PC-9 (cell line): ENCODE measurements at regions not wholly inside any gene's neighbourhood (a gene's known extent, or its start where the extent isn't known, plus 50 kb on each side); places are given as distances from the start of the nearest gene placed in this dataset.

Experiments
- BruUV-seq: library from RNA; stranded (reverse); fragments of 400-500 nt; replicated peaks from 2 replicates; lab custom pipeline; 2021; lab: Mats Ljungman, UMichigan
- CTCF ChIA-PET: fragments of 300-600 bp; sonication (Branson Sonifier 250); formaldehyde crosslinking; loops from one replicate; lab custom pipeline; 2022; ENCODE audit warnings: antibody characterized with exemption; lab: Charles Lee
- POLR2A ChIA-PET: fragments of 300-600 bp; sonication (Branson Sonifier 250); formaldehyde crosslinking; loops from one replicate; lab custom pipeline; 2022; ENCODE audit warnings: antibody characterized with exemption; ENCODE audit not compliant: unreplicated experiment; lab: Charles Lee
- DNase-seq, 2 experiments: peaks; one replicate each; pipeline versions ENCODE4 v3.0.0 to v3.0.0-alpha.2; 2015 to 2022; ENCODE audit warnings: mixed read lengths in 1 of 2
- H2AFZ ChIP-seq: fragments of 200-600 bp; sonication (generic); 2 replicates; pipeline ENCODE4 v1.8.1; 2017; ENCODE audit warnings: antibody characterized with exemption
- H3F3A ChIP-seq: fragments of 200-600 bp; sonication (generic); 2 replicates; pipeline ENCODE4 v1.8.1; 2017; ENCODE audit warnings: antibody characterized with exemption, mild to moderate bottlenecking, low read depth; ENCODE audit not compliant: insufficient read depth
- H3K27ac ChIP-seq: fragments of 200-600 bp; sonication (generic); 2 replicates; pipeline ENCODE4 v1.6.1; 2016; ENCODE audit warnings: mixed run types
- H3K27me3 ChIP-seq: fragments of 200-600 bp; sonication (generic); 2 replicates; pipeline ENCODE4 v1.6.1; 2016; ENCODE audit warnings: low read depth, mixed run types; ENCODE audit not compliant: insufficient read depth
- H3K36me3 ChIP-seq: fragments of 200-600 bp; sonication (generic); 2 replicates; pipeline ENCODE4 v1.6.1; 2016; ENCODE audit warnings: low read depth, mixed run types
- H3K4me1 ChIP-seq: fragments of 200-600 bp; sonication (generic); replicated peaks from 2 replicates; pipeline ENCODE4 v1.6.1; 2016; ENCODE audit warnings: mixed run types; ENCODE audit not compliant: insufficient read depth
- H3K4me2 ChIP-seq: fragments of 200-600 bp; sonication (generic); 2 replicates; pipeline ENCODE4 v1.6.1; 2017; ENCODE audit warnings: mixed run types
- H3K4me3 ChIP-seq: fragments of 200-600 bp; sonication (generic); 2 replicates; pipeline ENCODE4 v1.6.1; 2016; ENCODE audit warnings: mixed run types
- H3K79me2 ChIP-seq: fragments of 200-600 bp; sonication (generic); 2 replicates; pipeline ENCODE4 v1.6.1; 2017; ENCODE audit warnings: low read depth, mixed run types
- H3K9me2 ChIP-seq: fragments of 200-600 bp; sonication (generic); 2 replicates; pipeline ENCODE4 v1.8.1; 2017; ENCODE audit warnings: mild to moderate bottlenecking; ENCODE audit not compliant: insufficient read depth
- H3K9me3 ChIP-seq: fragments of 200-600 bp; sonication (generic); 2 replicates; pipeline ENCODE4 v1.8.1; 2016; ENCODE audit warnings: low read depth; ENCODE audit not compliant: insufficient read depth
- H4K20me1 ChIP-seq: fragments of 200-600 bp; sonication (generic); 2 replicates; pipeline ENCODE4 v1.8.1; 2017; ENCODE audit not compliant: insufficient read depth
- CTCF ChIP-seq: fragments of 200-600 bp; sonication (generic); conservative IDR thresholded peaks from 2 replicates; pipeline ENCODE4 v1.6.1; 2017; ENCODE audit warnings: mixed run types, antibody characterized with exemption, mild to moderate bottlenecking, moderate library complexity
- EZH2 ChIP-seq: fragments of 200-600 bp; sonication (generic); IDR thresholded peaks from 2 replicates; pipeline ENCODE4 v1.8.0; 2017; ENCODE audit warnings: antibody characterized with exemption, low read depth
- intact Hi-C: fragments of 100-400 bp; cut with micrococcal nuclease; formaldehyde crosslinking; loops from one replicate; pipeline ENCODE4 v1.10.0; 2022; ENCODE audit not compliant: unreplicated experiment

DNA sequence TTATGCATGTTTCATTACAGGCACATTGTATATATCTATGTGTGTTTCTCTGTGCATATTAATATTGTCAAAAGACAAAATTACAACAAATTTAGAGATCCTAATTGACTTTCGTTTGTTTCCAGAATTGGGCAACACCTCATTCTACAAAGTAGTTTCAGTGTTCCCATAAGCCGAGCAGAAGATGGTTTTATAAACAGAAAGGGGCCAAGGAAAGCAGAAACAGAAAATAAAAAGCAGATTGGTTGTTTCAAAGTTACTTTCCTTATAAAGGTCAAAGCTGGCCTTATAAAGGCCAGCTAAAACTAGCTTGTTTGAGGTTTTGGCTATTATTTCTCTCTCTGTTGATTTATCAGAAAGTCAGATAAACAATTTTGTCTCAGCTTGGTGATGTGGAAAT is 116.2 kb upstream of the FGGY start:
- H2AFZ ChIP-seq = no peak overlapping the region
- no peaks in the 10 kb centered on the region for H3K9me2 ChIP-seq
- TF ChIP-seq EZH2 = no peak
- no peak for TF ChIP-seq CTCF
- ChIA-PET POLR2A (no interaction called here), CTCF (no interaction called here)
- no peaks in the 10 kb centered on the region for H3F3A ChIP-seq
- no TSS peak for BruUV-seq
- 0 out of 2 replicates have a peak, but pooled peaks cover 8% of the 10 kb centered on the region for H3K4me1 ChIP-seq
- no peaks in the 10 kb centered on the region for H3K79me2 ChIP-seq
- no peak overlapping the region for H3K4me3 ChIP-seq
- H3K36me3 ChIP-seq = no peaks in the 10 kb centered on the region
- H4K20me1 ChIP-seq = no peaks in the 10 kb centered on the region
- intact Hi-C loops = no loop called here
- H3K27me3 ChIP-seq = no peaks in the 10 kb centered on the region
- H3K27ac ChIP-seq = no peak overlapping the region
- H3K4me2 ChIP-seq = no peak overlapping the region
- no peaks in the 10 kb centered on the region for H3K9me3 ChIP-seq
- no peak for DNase-seq

DNA sequence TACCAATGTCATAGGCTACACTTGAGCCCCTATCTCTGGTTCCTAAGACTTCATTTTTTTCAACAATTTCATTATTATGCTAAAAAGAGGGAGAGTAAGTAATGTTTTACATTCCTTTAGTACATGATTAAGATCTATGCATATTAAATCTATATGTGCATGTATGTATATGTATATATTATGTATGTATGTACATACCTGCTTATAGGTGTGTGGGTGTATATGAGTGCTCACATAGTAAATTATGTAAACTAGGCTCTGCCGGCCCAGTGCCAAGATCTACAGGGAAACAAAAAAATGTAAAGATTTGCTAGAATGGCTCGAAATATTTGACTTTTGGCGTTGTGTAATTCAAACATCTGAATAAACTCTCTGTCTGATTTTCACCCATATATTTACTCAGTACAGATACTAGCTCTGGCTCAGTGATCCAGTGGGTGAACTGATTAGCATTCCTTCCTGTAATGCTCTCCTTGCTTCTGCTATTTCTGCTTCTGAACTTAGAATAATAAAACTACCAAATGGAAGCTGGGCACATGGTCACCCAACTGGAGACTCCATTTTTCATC is 113.1 kb upstream of the FGGY start:
- H3K27ac ChIP-seq = no peak overlapping the region
- ChIA-PET CTCF (no interaction called here), POLR2A (interaction anchor here (0.6 kb wide), 1 partner anchor 102 kb away, joined by 8 read pairs; no protein-coding TSS in a partner anchor)
- no peaks in the 10 kb centered on the region for H3K36me3 ChIP-seq
- H3K79me2 ChIP-seq = no peaks in the 10 kb centered on the region
- no peak overlapping the region for H3K4me2 ChIP-seq
- intact Hi-C loops = no loop called here
- H4K20me1 ChIP-seq = no peaks in the 10 kb centered on the region
- no peak for DNase-seq
- H3F3A ChIP-seq = no peaks in the 10 kb centered on the region
- BruUV-seq = no TSS peak
- H3K27me3 ChIP-seq = no peaks in the 10 kb centered on the region
- no peaks in the 10 kb centered on the region for H3K9me3 ChIP-seq
- no peak overlapping the region for H3K4me3 ChIP-seq
- no peak overlapping the region for H2AFZ ChIP-seq
- no peaks in the 10 kb centered on the region for H3K9me2 ChIP-seq
- TF ChIP-seq CTCF = no peak
- no peak for TF ChIP-seq EZH2
- H3K4me1 ChIP-seq = no peaks in the 10 kb centered on the region

DNA sequence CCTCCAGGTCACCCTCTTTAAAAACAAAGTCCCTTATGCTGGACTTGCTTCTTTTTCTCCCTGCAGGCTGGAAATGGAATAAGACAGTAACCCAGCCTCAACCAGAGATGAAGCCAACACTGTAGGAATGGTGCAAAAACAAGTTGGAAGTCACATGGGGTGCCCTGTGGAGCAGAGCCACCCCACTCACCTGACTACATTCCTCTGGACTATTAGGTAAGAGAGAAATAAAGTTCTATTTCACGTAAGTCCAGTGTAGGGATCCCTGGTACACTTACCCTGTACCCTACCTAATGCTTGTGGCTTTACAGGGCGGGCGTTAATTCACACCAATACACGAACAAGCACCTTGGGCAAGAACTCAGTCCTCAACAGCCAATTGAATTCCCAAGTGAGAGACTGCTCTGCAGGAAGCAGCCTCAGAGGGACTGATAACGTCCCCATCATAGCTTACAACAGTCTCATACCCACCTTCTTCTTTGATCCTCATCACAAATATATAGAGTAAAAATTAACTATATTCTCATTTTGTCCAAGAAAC is 112.5 kb upstream of the FGGY start:
- Histone ChIP-seq H3K4me3 (no peak overlapping the region), H3K9me2 (no peaks in the 10 kb centered on the region), H3K9me3 (no peaks in the 10 kb centered on the region), H2AFZ (no peak overlapping the region), H3K4me1 (no peaks in the 10 kb centered on the region), H3K27ac (no peak overlapping the region), H3K4me2 (no peak overlapping the region), H3F3A (no peaks in the 10 kb centered on the region), H3K79me2 (no peaks in the 10 kb centered on the region), H4K20me1 (no peaks in the 10 kb centered on the region), H3K36me3 (no peaks in the 10 kb centered on the region), H3K27me3 (no peaks in the 10 kb centered on the region)
- BruUV-seq = no TSS peak
- ChIA-PET CTCF (no interaction called here), POLR2A (no interaction called here)
- TF ChIP-seq EZH2 = no peak
- no peak for TF ChIP-seq CTCF
- intact Hi-C loops = no loop called here
- DNase-seq = no peak
